GM12878 (cell line): ENCODE measurements at regions not wholly inside any gene's neighbourhood (a gene's known extent, or its start where the extent isn't known, plus 50 kb on each side); places are given as distances from the start of the nearest gene placed in this dataset.

Experiments
- ATAC-seq: fragments of 200-7000 bp; cut with Tn5 transposase; 3 replicates; pipeline ENCODE4 v1.9.1; 2020; ENCODE audit warnings: mild to moderate bottlenecking, moderate library complexity
- BruUV-seq: library from RNA; stranded (reverse); fragments of 400-500 nt; replicated peaks from 2 replicates; lab custom pipeline; 2021; lab: Mats Ljungman, UMichigan
- CTCF ChIA-PET: fragments of 300-600 bp; sonication (Branson Sonifier 250); formaldehyde crosslinking; extraction: SDS; loops from one replicate; lab custom pipeline; 2021; ENCODE audit warnings: inconsistent platforms; lab: Yijun Ruan, JAX
- POLR2A ChIA-PET: fragments of 350-600 bp; formaldehyde crosslinking; extraction: SDS; loops from one replicate; lab custom pipeline; 2021; ENCODE audit warnings: inconsistent platforms; lab: Charles Lee
- RAD21 ChIA-PET: fragments of 300-600 bp; sonication (Branson Sonifier 250); formaldehyde crosslinking; loops from one replicate; lab custom pipeline; 2023; ENCODE audit warnings: antibody characterized with exemption; ENCODE audit not compliant: unreplicated experiment; lab: Charles Lee
- SMC1A ChIA-PET: fragments of 300-600 bp; sonication (Branson Sonifier 250); formaldehyde crosslinking; loops from one replicate; lab custom pipeline; 2023; ENCODE audit not compliant: unreplicated experiment, uncharacterized antibody; lab: Charles Lee
- DNase-seq: peaks from one replicate; pipeline ENCODE4 v3.0.0-alpha.2; 2011; ENCODE audit warnings: low read depth, low spot score
- FAIRE-seq: peaks from 3 replicates; lab custom pipeline; 2011; peaks lifted over from hg19 to GRCh38; lab: Jason Lieb, UNC
- H2AFZ ChIP-seq: 2 replicates; pipeline ENCODE4 v1.6.0; 2011; ENCODE audit warnings: low read depth, low read length, control low read depth; ENCODE audit not compliant: control insufficient read depth
- H3K27ac ChIP-seq: 2 replicates; pipeline ENCODE4 v1.5.1; 2011; ENCODE audit warnings: control low read depth; ENCODE audit not compliant: control insufficient read depth, insufficient read depth
- H3K27me3 ChIP-seq, 2 experiments: replicated peaks in 1 of 2; 2 replicates each; pipeline versions ENCODE4 v1.6.0 to v1.6.1; 2011; ENCODE audit warnings: low read length in 1 of 2; ENCODE audit not compliant: control insufficient read depth in 2 of 2, insufficient read depth in 2 of 2
- H3K36me3 ChIP-seq, 2 experiments: 2 replicates each; pipeline ENCODE4 v1.5.1; 2011; ENCODE audit warnings: low read length in 1 of 2; ENCODE audit not compliant: control insufficient read depth in 2 of 2, insufficient read depth in 2 of 2
- H3K4me1 ChIP-seq: 2 replicates; pipeline ENCODE4 v1.6.1; 2011; ENCODE audit warnings: mild to moderate bottlenecking, low read length, moderate library complexity, mixed read lengths; ENCODE audit not compliant: control insufficient read depth, insufficient read depth
- H3K4me2 ChIP-seq: 2 replicates; pipeline ENCODE4 v1.6.0; 2011; ENCODE audit warnings: control low read depth; ENCODE audit not compliant: control insufficient read depth, insufficient read depth
- H3K4me3 ChIP-seq: fragments of 200-600 bp; sonication (generic); 2 replicates; pipeline ENCODE4 v1.5.1; 2016
- H3K79me2 ChIP-seq: 2 replicates; pipeline ENCODE4 v1.6.0; 2011; ENCODE audit warnings: low read length; ENCODE audit not compliant: control insufficient read depth, insufficient read depth
- H3K9ac ChIP-seq: 2 replicates; pipeline ENCODE4 v1.8.0; 2011; ENCODE audit warnings: low read length, control low read depth, mixed read lengths; ENCODE audit not compliant: control insufficient read depth, insufficient read depth
- H3K9me3 ChIP-seq: replicated peaks from 3 replicates; pipeline ENCODE4 v1.5.1; 2011; ENCODE audit warnings: mild to moderate bottlenecking, low read length; ENCODE audit not compliant: control insufficient read depth, insufficient read depth
- H4K20me1 ChIP-seq: 2 replicates; pipeline ENCODE4 v1.6.0; 2011; ENCODE audit not compliant: control insufficient read depth, insufficient read depth
- ATF7 ChIP-seq: fragments of 450-650 bp; IDR thresholded peaks from 2 replicates; pipeline ENCODE4 v1.6.1; 2016; ENCODE audit warnings: low read depth, mild to moderate bottlenecking
- CEBPB ChIP-seq, 2 experiments: fragments of 150-350 bp in 1 of 2; IDR thresholded peaks; 2 replicates each; pipeline ENCODE4 v1.6.1; 2012 to 2014; ENCODE audit warnings: low read depth in 2 of 2, low read length in 2 of 2, borderline replicate concordance in 1 of 2, inconsistent platforms in 1 of 2
- JUND ChIP-seq: IDR thresholded peaks from 2 replicates; pipeline ENCODE4 v1.6.1; 2012; ENCODE audit warnings: low read depth, mild to moderate bottlenecking, low read length, improper control_type of control experiment, moderate library complexity
- KAT2A ChIP-seq: conservative IDR thresholded peaks from 2 replicates; pipeline ENCODE4 v1.6.1; 2011; ENCODE audit warnings: low read depth, low read length; ENCODE audit not compliant: control insufficient read depth
- LARP7 ChIP-seq: fragments of 450-650 bp; IDR thresholded peaks from 2 replicates; pipeline ENCODE4 v1.6.1; 2017; ENCODE audit warnings: mild to moderate bottlenecking
- MYB ChIP-seq: fragments of 150-350 bp; IDR thresholded peaks from 2 replicates; pipeline ENCODE4 v1.6.1; 2014; ENCODE audit warnings: mild to moderate bottlenecking, low read depth, low read length, borderline replicate concordance
- MYC ChIP-seq: IDR thresholded peaks from 2 replicates; pipeline ENCODE4 v1.6.1; 2011; ENCODE audit warnings: mild to moderate bottlenecking, low read length, moderate library complexity, inconsistent platforms; ENCODE audit not compliant: insufficient read depth, insufficient replicate concordance, insufficient read length, severe bottlenecking
- NR2C2 ChIP-seq: IDR thresholded peaks from 2 replicates; pipeline ENCODE4 v1.6.1; 2011; ENCODE audit warnings: borderline replicate concordance, low read depth; ENCODE audit not compliant: control insufficient read depth, insufficient read length
- PAX5 ChIP-seq: IDR thresholded peaks from 2 replicates; pipeline ENCODE4 v1.6.1; 2011; ENCODE audit warnings: low read depth, low read length, borderline replicate concordance
- POLR2AphosphoS2 ChIP-seq: IDR thresholded peaks from 2 replicates; pipeline ENCODE4 v1.6.1; 2011; ENCODE audit warnings: low read depth, mild to moderate bottlenecking, low read length, improper control_type of control experiment, moderate library complexity
- POLR2AphosphoS5 ChIP-seq: IDR thresholded peaks from 2 replicates; pipeline ENCODE4 v1.6.1; 2011; ENCODE audit warnings: mild to moderate bottlenecking, low read length, inconsistent platforms
- RB1 ChIP-seq: fragments of 450-650 bp; formaldehyde crosslinking; IDR thresholded peaks from 2 replicates; pipeline ENCODE4 v1.6.1; 2017; ENCODE audit warnings: mild to moderate bottlenecking, borderline replicate concordance
- SREBF1 ChIP-seq: IDR thresholded peaks from 2 replicates; pipeline ENCODE4 v1.6.1; 2012; ENCODE audit warnings: mild to moderate bottlenecking, low read length
- SRF ChIP-seq, 2 experiments: IDR thresholded peaks; 2 replicates each; pipeline ENCODE4 v1.6.1; 2011; ENCODE audit warnings: low read depth in 2 of 2, low read length in 2 of 2, mild to moderate bottlenecking in 1 of 2, moderate library complexity in 1 of 2
- STAT1 ChIP-seq: fragments of 450-650 bp; conservative IDR thresholded peaks from 2 replicates; pipeline ENCODE4 v1.6.1; 2014; ENCODE audit warnings: antibody characterized with exemption, mild to moderate bottlenecking
- STAT3 ChIP-seq: IDR thresholded peaks from 2 replicates; pipeline ENCODE4 v1.6.1; 2011; ENCODE audit warnings: low read depth, low read length, improper control_type of control experiment
- ZBED1 ChIP-seq: IDR thresholded peaks from 2 replicates; pipeline ENCODE4 v1.6.1; 2016; ENCODE audit warnings: borderline replicate concordance
- ZNF207 ChIP-seq: fragments of 450-650 bp; IDR thresholded peaks from 2 replicates; pipeline ENCODE4 v1.6.1; 2014; ENCODE audit warnings: antibody characterized with exemption, mild to moderate bottlenecking, borderline replicate concordance
- WGBS: methylation state at CpG from one replicate; pipeline ENCODE4 v1.1.6; 2016; ENCODE audit warnings: low lambda C conversion rate; ENCODE audit not compliant: insufficient replicate concordance, insufficient coverage; ENCODE audit errors: missing lambda C conversion rate; 5-methylcytosine and 5-hydroxymethylcytosine counted together
- in situ Hi-C: fragments of 300-500 bp; cut with MboI; formaldehyde crosslinking; loops from 9 replicates; pipeline ENCODE4 v1.14.3; 2018; ENCODE audit warnings: mixed read lengths
- intact Hi-C: fragments of 100-400 bp; cut with micrococcal nuclease; formaldehyde crosslinking; loops from one replicate; pipeline ENCODE4 v1.14.2; 2022; ENCODE audit not compliant: unreplicated experiment

GRCh38 chr7:69180662-69181061, 417.6 kb upstream of the AUTS2 start:
- Histone ChIP-seq H3K9ac (no peak overlapping the region), H3K4me1 (no peaks in the 10 kb centered on the region), H2AFZ (no peak overlapping the region), H3K36me3 (no peaks in the 10 kb centered on the region), H3K9me3 (no peaks in the 10 kb centered on the region; the same call in 2 of the 3 replicates), H3K4me2 (no peak overlapping the region), H3K4me3 (no peak overlapping the region), H3K27ac (no peak overlapping the region), H3K27me3 (no peaks in the 10 kb centered on the region), H3K79me2 (no peaks in the 10 kb centered on the region), H4K20me1 (no peaks in the 10 kb centered on the region)
- RAD21 ChIA-PET = no interaction called here
- CTCF ChIA-PET = no interaction called here
- POLR2A ChIA-PET = no interaction called here
- FAIRE-seq (no peak), ATAC-seq (no peak), DNase-seq (no peak)
- in situ Hi-C loops = no loop called here
- BruUV-seq = no TSS peak
- SMC1A ChIA-PET = interaction anchor here (2.1 kb wide), 1 partner anchor 10 kb away, joined by 4 read pairs; no protein-coding TSS in a partner anchor
- TF ChIP-seq MYB (no peak), RB1 (no peak), PAX5 (no peak), ZNF207 (no peak), ZBED1 (no peak), STAT1 (no peak), KAT2A (no peak), ATF7 (no peak), LARP7 (no peak), SRF (IDR thresholded peaks at IDR 0.05; ENCODE audit: low read depth in 2 of 2, low read length in 2 of 2) (no peak), SREBF1 (no peak), CEBPB (IDR thresholded peaks at IDR 0.05; ENCODE audit: borderline replicate concordance in 1 of 2, low read depth in 2 of 2, low read length in 2 of 2) (no peak), POLR2AphosphoS2 (no peak), JUND (no peak), POLR2AphosphoS5 (no peak), MYC (no peak), STAT3 (no peak), NR2C2 (no peak)
- TF ChIP-seq, all 136 proteins: peak for 0
- 7% methylated on average over 1 of the region's 1 CpG for WGBS
- intact Hi-C loops = no loop called here
